Stimulated activated CD4-positive, alpha-beta T cell treated with anti-CD3 and anti-CD28 coated beads, Interleukin-12 subunit alpha, Interleukin-12 subunit beta, amount 100 ng/mL, for 48 hours (primary cell): ENCODE measurements at regions not wholly inside any gene's neighbourhood (a gene's known extent, or its start where the extent isn't known, plus 50 kb on each side); places are given as distances from the start of the nearest gene placed in this dataset.

Experiments
- DNase-seq, 3 donors: peaks; one replicate each; pipeline ENCODE4 v3.0.0-alpha.2; 2020; ENCODE audit warnings: low read depth in 2 of 3, low spot score in 1 of 3

DNA sequence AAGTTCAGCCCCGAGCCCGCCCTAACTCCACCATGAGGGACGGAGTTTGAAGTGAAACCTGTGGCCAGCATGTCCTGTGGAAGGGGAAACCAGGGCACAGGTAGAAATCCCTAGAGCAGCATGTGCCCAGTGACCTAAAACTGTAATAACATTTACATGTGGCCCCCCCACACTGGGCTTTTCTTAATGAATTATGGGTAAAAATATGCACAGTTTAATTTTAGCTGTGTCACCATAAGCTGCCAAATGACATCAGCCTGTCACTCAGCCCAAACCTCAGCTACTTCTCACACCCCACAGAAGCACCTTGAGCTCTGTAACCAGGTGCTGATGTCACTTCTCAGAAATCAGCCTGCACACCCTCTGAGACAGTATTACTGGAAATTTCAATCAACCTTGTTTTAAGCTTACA lies 50.0 kb upstream of the SLC19A1 start:
- DNase-seq = peak; percentile 48 to 72 (median 69)

- DNase-seq = no peak
Measured at GRCh38 chr21:45592626-45593134, 50.4 kb upstream of the SLC19A1 start.

DNA sequence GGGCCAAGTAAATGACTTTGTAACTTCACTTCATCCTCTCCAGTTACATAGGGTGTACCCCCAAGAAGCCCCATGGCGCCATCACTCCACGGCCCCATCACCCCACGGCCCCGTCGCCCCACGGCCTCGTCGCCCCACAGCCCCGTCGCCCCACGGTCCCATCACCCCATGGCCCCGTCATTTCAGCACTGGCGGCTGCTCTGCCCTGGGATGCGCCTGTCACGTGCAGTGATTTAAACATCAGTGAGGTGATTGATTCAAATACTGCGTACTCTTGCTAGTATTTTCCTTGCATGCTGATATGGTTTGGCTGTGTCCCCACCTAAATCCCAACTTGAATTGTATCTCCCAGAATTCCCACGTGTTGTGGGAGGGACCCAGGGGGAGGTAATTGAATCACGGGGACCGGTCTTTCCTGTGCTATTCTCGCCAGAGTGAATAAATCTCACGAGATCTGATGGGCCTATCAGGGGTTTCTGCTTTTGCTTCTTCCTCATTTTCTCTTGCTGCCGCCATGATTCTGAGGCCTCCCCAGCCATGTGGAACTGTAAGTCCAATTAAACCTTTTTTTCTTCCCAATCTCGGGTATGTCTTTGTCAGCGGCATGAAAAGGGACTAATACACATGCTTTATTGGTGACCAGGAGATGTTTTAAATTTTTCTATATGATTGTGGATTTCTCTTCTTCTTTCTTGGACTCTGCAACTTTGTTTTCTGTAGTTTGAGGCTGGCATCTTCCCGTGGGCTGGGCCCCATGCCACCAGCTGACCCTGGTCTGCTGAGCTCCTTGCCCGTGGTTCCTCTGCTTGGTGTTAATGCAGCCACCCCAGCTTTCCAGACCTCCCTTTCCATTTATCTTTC lies 50.1 kb upstream of the PCBP3 start:
- no peak for DNase-seq
